Esophagus muscularis mucosa (tissue), 4 donors: ENCODE measurements at regions not wholly inside any gene's neighbourhood (a gene's known extent, or its start where the extent isn't known, plus 50 kb on each side); places are given as distances from the start of the nearest gene placed in this dataset.

ENCODE experiments used
- DNase-seq: peaks from one replicate; pipeline ENCODE4 v3.0.0-alpha.2; 2017; ENCODE audit errors: extremely low spot score
- H3K27ac ChIP-seq, 4 donors: fragments of 200-600 bp; sonication (generic); replicated peaks in 1 of 4; 1 replicate in 3 of 4; 2 replicates in 1 of 4; pipeline ENCODE4 v1.5.1; 2016 to 2019; ENCODE audit warnings: mild to moderate bottlenecking in 1 of 4
- H3K27me3 ChIP-seq, 4 donors: fragments of 200-600 bp; sonication (generic); one replicate each; pipeline versions ENCODE4 v1.5.1 to v1.6.0; 2016 to 2019
- H3K36me3 ChIP-seq, 4 donors: fragments of 200-600 bp; sonication (generic); one replicate each; pipeline ENCODE4 v1.5.1; 2016 to 2019
- H3K4me1 ChIP-seq, 4 donors: fragments of 200-600 bp; sonication (generic); one replicate each; pipeline ENCODE4 v1.5.1; 2016 to 2019
- H3K4me3 ChIP-seq, 4 donors: fragments of 200-600 bp; sonication (generic); 1 replicate in 2 of 4; 2 replicates in 2 of 4; pipeline ENCODE4 v1.5.1; 2016 to 2019; ENCODE audit warnings: mild to moderate bottlenecking in 4 of 4, moderate library complexity in 1 of 4
- H3K9me3 ChIP-seq, 4 donors: fragments of 200-600 bp; sonication (generic); 1 replicate in 3 of 4; 2 replicates in 1 of 4; pipeline ENCODE4 v1.5.1; 2016 to 2019
- EP300 ChIP-seq: sonication (generic); formaldehyde crosslinking; IDR thresholded peaks from one replicate; pipeline ENCODE4 v1.6.1; 2017; ENCODE audit warnings: antibody characterized with exemption
- POLR2A ChIP-seq: fragments of 450-650 bp; IDR thresholded peaks from one replicate; pipeline ENCODE4 v1.6.1; 2017; ENCODE audit warnings: antibody characterized with exemption, moderate library complexity, mild to moderate bottlenecking, low read depth
- POLR2AphosphoS5 ChIP-seq, 2 donors: sonication (generic); formaldehyde crosslinking; IDR thresholded peaks; one replicate each; pipeline ENCODE4 v1.6.1; 2017; ENCODE audit warnings: antibody characterized with exemption in 2 of 2
- WGBS: methylation state at CpG from one replicate; pipeline ENCODE4 v1.1.5; 2018; 5-methylcytosine and 5-hydroxymethylcytosine counted together
- intact Hi-C: fragments of 100-400 bp; cut with DNase I; formaldehyde crosslinking; loops from one replicate; pipeline ENCODE4 v1.15.1; 2023
- TF ChIP-seq, protein P1 (sequence below), 3 experiments: fragments of 200-600 bp in 2 of 3; fragments of 450-650 bp in 1 of 3; sonication (generic) in 2 of 3; IDR thresholded peaks; one replicate each; pipeline ENCODE4 v1.5.1; 2017 to 2019; ENCODE audit warnings: antibody characterized with exemption in 3 of 3, mild to moderate bottlenecking in 2 of 3, moderate library complexity in 1 of 3

DNA sequence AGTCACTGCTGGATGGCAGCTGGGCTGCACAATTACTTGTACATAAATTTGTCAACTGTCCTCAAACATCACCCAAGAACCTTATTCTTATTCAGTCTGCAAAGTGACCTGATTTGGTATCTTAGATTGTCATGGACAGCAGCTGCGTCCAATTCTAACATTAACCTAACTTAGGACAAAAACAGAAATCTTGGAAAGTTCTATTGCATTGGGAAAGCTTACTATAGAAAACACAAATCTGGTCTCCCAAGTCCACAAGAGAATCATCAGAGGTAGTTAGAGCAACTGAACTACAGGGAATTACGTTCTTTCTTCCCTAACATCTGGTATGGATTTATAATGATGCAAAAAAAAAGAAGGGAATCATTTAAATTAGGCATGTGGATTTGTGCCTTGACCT, 283.9 kb downstream of the NR2F1-AS1 start:
- intact Hi-C loops: no loop called here
- TF ChIP-seq EP300 (no peak), POLR2A (no peak), POLR2AphosphoS5 (IDR thresholded peaks at IDR 0.05) (no peak)
- TF ChIP-seq, protein P1, sequence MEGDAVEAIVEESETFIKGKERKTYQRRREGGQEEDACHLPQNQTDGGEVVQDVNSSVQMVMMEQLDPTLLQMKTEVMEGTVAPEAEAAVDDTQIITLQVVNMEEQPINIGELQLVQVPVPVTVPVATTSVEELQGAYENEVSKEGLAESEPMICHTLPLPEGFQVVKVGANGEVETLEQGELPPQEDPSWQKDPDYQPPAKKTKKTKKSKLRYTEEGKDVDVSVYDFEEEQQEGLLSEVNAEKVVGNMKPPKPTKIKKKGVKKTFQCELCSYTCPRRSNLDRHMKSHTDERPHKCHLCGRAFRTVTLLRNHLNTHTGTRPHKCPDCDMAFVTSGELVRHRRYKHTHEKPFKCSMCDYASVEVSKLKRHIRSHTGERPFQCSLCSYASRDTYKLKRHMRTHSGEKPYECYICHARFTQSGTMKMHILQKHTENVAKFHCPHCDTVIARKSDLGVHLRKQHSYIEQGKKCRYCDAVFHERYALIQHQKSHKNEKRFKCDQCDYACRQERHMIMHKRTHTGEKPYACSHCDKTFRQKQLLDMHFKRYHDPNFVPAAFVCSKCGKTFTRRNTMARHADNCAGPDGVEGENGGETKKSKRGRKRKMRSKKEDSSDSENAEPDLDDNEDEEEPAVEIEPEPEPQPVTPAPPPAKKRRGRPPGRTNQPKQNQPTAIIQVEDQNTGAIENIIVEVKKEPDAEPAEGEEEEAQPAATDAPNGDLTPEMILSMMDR (IDR thresholded peaks at IDR 0.05): no peak

DNA sequence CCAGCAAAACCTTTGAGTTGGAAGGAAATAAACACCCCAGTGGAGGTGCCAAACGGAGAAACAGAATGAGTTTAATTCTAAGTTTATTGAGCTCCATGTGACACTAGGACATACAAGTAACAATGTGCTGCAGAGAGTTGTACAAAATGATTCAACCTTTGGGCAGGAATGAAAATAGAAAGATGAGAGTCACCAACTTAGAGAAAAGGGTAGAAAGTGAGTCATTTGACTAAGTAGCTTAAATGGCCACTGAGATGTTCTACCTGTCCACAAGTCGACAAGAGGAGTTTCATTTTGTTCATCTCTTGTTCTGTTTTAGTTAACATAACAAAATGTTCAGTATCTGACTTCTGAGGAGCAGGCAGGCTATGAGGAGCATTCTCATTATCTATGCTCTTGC, 284.7 kb downstream of the NR2F1-AS1 start:
- H3K36me3 ChIP-seq: no peaks in the 10 kb centered on the region
- no peak overlapping the region for H3K4me3 ChIP-seq
- WGBS: 71% methylated on average over 2 of the region's 2 CpGs
- intact Hi-C loops: no loop called here
- H3K27ac ChIP-seq: no peak overlapping the region
- H3K27me3 ChIP-seq: no peaks in the 10 kb centered on the region
- DNase-seq: no peak
- no peak for TF ChIP-seq EP300
- no peak for TF ChIP-seq POLR2A
- no peak for TF ChIP-seq POLR2AphosphoS5 (IDR thresholded peaks at IDR 0.05)
- TF ChIP-seq, protein P1 (IDR thresholded peaks at IDR 0.05): no peak
- no peaks in the 10 kb centered on the region for H3K9me3 ChIP-seq
- no peaks in the 10 kb centered on the region for H3K4me1 ChIP-seq

More for the DNA sequence above, 283.9 kb downstream of the NR2F1-AS1 start:
- no peak overlapping the region for H3K27ac ChIP-seq
- no peak overlapping the region for H3K4me3 ChIP-seq
- H3K9me3 ChIP-seq: no peaks in the 10 kb centered on the region
- WGBS: 88% methylated on average over 2 of the region's 2 CpGs
- peaks cover 0 to under 1% (median 0%) of the 10 kb centered on the region in 4 donors for H3K4me1 ChIP-seq
- H3K36me3 ChIP-seq: no peaks in the 10 kb centered on the region
- no peak for DNase-seq
- no peaks in the 10 kb centered on the region for H3K27me3 ChIP-seq

DNA sequence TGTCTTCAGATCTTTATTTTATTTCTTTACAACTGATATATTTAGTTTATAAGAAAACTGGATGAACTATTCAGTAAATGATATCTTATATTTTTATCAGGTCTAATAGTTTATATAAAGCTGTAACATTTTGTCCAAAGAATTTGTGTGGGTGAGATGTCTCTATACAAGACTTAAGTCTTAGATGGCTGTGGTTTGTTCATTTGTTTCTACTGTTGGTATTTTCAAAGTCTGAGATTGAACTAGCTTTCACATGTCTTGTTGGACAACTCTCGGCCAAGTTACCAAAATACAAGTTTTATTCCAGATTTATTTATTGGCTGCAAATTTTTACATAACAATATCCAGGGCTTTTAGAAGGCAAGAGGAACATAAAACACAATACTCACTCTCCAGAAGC, 286.0 kb downstream of the NR2F1-AS1 start:
- DNase-seq: no peak
- no peaks in the 10 kb centered on the region for H3K9me3 ChIP-seq
- no peak overlapping the region for H3K27ac ChIP-seq
- WGBS: 100% methylated on average over 1 of the region's 1 CpG
- intact Hi-C loops: no loop called here
- H3K4me1 ChIP-seq: no peaks in the 10 kb centered on the region
- no peak for TF ChIP-seq EP300
- no peak for TF ChIP-seq POLR2A
- TF ChIP-seq, protein P1 (IDR thresholded peaks at IDR 0.05): no peak
- no peak for TF ChIP-seq POLR2AphosphoS5 (IDR thresholded peaks at IDR 0.05)
- no peak overlapping the region for H3K4me3 ChIP-seq
- no peaks in the 10 kb centered on the region for H3K27me3 ChIP-seq
- no peaks in the 10 kb centered on the region for H3K36me3 ChIP-seq

DNA sequence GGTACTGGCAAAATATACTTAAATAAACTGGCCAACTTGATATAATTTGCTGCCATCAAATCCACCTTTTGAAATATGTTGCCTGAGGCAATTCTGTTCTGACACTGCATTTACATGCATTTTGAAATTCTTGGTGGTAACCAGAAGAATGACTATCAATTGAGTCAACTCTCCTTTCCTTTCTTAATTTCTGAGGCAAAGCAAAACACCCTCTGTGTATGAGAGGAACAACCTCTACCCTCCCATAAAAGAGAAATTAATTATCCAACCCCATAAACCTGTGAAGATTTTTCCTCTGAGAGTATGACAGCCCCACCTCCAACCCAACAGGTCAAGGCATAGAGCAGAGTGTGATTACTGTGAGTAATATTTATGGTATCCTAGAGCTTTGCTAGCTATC, 286.8 kb downstream of the NR2F1-AS1 start:
- Histone ChIP-seq H3K4me3 (no peak overlapping the region), H3K9me3 (no peaks in the 10 kb centered on the region), H3K4me1 (no peaks in the 10 kb centered on the region), H3K27ac (no peak overlapping the region), H3K27me3 (no peaks in the 10 kb centered on the region), H3K36me3 (no peaks in the 10 kb centered on the region)
- intact Hi-C loops: no loop called here
- TF ChIP-seq POLR2A (no peak), EP300 (no peak), POLR2AphosphoS5 (IDR thresholded peaks at IDR 0.05) (no peak)
- TF ChIP-seq, protein P1 (IDR thresholded peaks at IDR 0.05): no peak
- no peak for DNase-seq

DNA sequence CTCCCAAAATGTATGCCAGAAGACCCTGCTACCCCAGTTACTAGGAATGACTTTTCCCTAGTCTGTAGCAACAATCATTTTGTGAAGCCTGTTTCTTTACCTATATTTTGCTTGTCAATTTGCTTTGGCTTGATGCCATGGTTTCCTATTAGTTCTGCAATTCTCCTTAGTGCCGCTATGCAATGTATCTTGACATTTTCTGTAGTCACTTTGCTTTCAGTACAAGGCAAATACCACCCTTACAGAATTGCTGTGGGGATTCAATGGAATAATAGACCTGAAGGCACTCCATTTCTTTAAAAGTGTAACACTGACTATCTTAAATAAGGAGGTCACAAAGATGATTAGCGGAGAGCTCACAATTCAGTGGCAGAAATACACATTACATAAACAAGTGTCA, 291.1 kb downstream of the NR2F1-AS1 start:
- DNase-seq: no peak
- Histone ChIP-seq H3K27ac (no peak overlapping the region), H3K4me1 (no peaks in the 10 kb centered on the region), H3K27me3 (no peaks in the 10 kb centered on the region), H3K36me3 (no peaks in the 10 kb centered on the region), H3K9me3 (peaks cover 0 to 22% (median 9%) of the 10 kb centered on the region in 4 donors), H3K4me3 (no peak overlapping the region)
- WGBS: 98% methylated on average over 2 of the region's 2 CpGs
- TF ChIP-seq, protein P1 (IDR thresholded peaks at IDR 0.05): no peak
- no peak for TF ChIP-seq EP300
- no peak for TF ChIP-seq POLR2AphosphoS5 (IDR thresholded peaks at IDR 0.05)
- TF ChIP-seq POLR2A: no peak
- intact Hi-C loops: no loop called here
